ENCODE measurements at regions not wholly inside any gene's neighbourhood (a gene's known extent, or its start where the extent isn't known, plus 50 kb on each side); places are given as distances from the start of the nearest gene placed in this dataset.

DNA sequence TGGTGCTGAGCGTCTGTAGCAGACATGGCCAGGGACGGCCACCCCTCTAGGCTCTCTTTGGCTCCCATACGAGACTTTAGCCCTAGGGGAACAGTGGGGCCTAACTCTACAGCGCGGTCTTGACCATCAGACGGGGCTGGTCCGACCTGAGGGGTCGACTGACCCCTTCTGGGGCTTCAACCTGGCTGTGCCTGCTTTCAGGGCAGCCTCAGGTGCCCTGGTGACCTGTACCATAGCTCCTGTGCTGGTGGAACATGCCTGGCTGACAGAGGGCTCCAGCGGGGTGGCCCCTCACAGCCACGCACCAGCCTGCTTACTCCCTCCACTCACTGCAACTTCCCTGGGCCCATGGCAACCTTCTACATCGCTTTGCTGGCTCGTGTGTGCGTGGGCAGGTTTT lies 423.4 kb upstream of the SEMA6A start:
- no peak for TF ChIP-seq POLR2A (IDR thresholded peaks at IDR 0.05)
- TF ChIP-seq, protein P1, sequence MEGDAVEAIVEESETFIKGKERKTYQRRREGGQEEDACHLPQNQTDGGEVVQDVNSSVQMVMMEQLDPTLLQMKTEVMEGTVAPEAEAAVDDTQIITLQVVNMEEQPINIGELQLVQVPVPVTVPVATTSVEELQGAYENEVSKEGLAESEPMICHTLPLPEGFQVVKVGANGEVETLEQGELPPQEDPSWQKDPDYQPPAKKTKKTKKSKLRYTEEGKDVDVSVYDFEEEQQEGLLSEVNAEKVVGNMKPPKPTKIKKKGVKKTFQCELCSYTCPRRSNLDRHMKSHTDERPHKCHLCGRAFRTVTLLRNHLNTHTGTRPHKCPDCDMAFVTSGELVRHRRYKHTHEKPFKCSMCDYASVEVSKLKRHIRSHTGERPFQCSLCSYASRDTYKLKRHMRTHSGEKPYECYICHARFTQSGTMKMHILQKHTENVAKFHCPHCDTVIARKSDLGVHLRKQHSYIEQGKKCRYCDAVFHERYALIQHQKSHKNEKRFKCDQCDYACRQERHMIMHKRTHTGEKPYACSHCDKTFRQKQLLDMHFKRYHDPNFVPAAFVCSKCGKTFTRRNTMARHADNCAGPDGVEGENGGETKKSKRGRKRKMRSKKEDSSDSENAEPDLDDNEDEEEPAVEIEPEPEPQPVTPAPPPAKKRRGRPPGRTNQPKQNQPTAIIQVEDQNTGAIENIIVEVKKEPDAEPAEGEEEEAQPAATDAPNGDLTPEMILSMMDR (IDR thresholded peaks at IDR 0.05): no peak
- Histone ChIP-seq H3K4me1 (no peaks in the 10 kb centered on the region), H3K36me3 (no peaks in the 10 kb centered on the region), H3K9me3 (no peaks in the 10 kb centered on the region), H3K27ac (no peak overlapping the region), H3K4me3 (replicated peaks in 1 of 3) (no peak overlapping the region), H3K27me3 (no peaks in the 10 kb centered on the region)
- intact Hi-C loops (cut with DNase I): no loop called here
- WGBS, 2 donors: 81 to 93% methylated on average over 7 to 13 of the region's 13 CpGs
- DNase-seq: no peak

DNA sequence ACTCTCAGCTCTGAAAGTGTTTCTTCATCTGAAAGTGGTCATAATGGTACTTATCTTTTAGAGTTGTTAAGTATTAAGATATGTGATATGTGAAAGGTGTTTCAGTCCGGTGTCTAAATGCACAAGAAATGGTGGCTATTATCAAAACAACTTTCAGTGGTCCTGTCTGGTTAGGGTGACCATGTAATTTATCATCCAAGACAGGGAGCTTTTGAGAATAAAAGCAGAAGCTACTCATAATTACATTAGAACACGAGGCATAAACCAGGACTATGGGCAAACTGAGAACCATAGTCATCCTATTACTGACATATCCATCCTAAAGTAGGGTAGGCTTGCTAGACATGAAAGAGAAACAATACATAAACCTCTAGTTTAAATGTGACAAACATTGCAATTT lies 418.1 kb upstream of the SEMA6A start:
- Histone ChIP-seq H3K9me3 (no peaks in the 10 kb centered on the region), H3K4me3 (replicated peaks in 1 of 3) (no peak overlapping the region), H3K27me3 (no peaks in the 10 kb centered on the region), H3K36me3 (no peaks in the 10 kb centered on the region), H3K4me1 (no peaks in the 10 kb centered on the region), H3K27ac (no peak overlapping the region)
- intact Hi-C loops (cut with DNase I): no loop called here
- TF ChIP-seq, protein P1 (IDR thresholded peaks at IDR 0.05): no peak
- DNase-seq: no peak
- WGBS, 2 donors: 72 to 75% methylated on average over 2 of the region's 2 CpGs

- TF ChIP-seq, protein P1 (IDR thresholded peaks at IDR 0.05): no peak
- no peak for TF ChIP-seq POLR2A (IDR thresholded peaks at IDR 0.05)
- H3K27me3 ChIP-seq: no peaks in the 10 kb centered on the region
- WGBS, 2 donors: 90 to 93% methylated on average over 3 of the region's 3 CpGs
- H3K4me1 ChIP-seq: no peaks in the 10 kb centered on the region
- H3K36me3 ChIP-seq: no peaks in the 10 kb centered on the region
- intact Hi-C loops (cut with DNase I): no loop called here
- DNase-seq: no peak
- no peaks in the 10 kb centered on the region for H3K9me3 ChIP-seq
- no peak overlapping the region for H3K27ac ChIP-seq
- no peak overlapping the region for H3K4me3 ChIP-seq (replicated peaks in 1 of 3)
Observed at GRCh38 chr5:116989995-116990394, 415.4 kb upstream of the SEMA6A start.

- DNase-seq: no peak
- H3K4me3 ChIP-seq (replicated peaks in 1 of 3): no peak overlapping the region
- WGBS, 2 donors: 89 to 90% methylated on average over 6 of the region's 6 CpGs
- TF ChIP-seq, protein P1 (IDR thresholded peaks at IDR 0.05): no peak
- TF ChIP-seq POLR2A (IDR thresholded peaks at IDR 0.05): no peak
- intact Hi-C loops (cut with DNase I): no loop called here
- no peaks in the 10 kb centered on the region for H3K4me1 ChIP-seq
- no peaks in the 10 kb centered on the region for H3K9me3 ChIP-seq
- H3K27ac ChIP-seq: no peak overlapping the region
- no peaks in the 10 kb centered on the region for H3K36me3 ChIP-seq
- no peaks in the 10 kb centered on the region for H3K27me3 ChIP-seq
Observed at GRCh38 chr5:116982035-116982434, 407.4 kb upstream of the SEMA6A start.

DNA sequence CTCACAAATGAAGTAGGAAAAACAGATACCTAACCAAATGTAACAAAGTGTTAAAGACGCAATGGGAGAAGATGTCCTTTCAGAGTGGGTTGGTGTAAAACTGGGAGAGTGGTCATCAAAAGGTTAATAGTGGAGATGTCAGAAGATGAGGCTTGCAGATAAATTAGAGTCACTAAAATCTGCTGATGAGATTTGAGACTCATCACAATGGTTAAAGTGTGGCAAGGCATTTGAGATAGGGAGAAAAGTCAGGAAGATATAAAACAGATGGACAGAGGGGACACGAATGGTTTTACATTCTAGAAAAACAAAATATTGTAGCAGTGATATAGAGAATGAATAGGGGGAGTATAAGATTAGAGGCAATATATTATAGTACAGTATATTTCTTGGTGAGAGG lies 406.0 kb upstream of the SEMA6A start:
- no peak for DNase-seq
- H3K36me3 ChIP-seq: no peaks in the 10 kb centered on the region
- H3K27ac ChIP-seq: no peak overlapping the region
- TF ChIP-seq, protein P1 (IDR thresholded peaks at IDR 0.05): no peak
- no peak for TF ChIP-seq POLR2A (IDR thresholded peaks at IDR 0.05)
- no peaks in the 10 kb centered on the region for H3K4me1 ChIP-seq
- intact Hi-C loops (cut with DNase I): no loop called here
- H3K9me3 ChIP-seq: no peaks in the 10 kb centered on the region
- WGBS, 2 donors: 87 to 91% methylated on average over 2 of the region's 2 CpGs
- H3K4me3 ChIP-seq (replicated peaks in 1 of 3): no peak overlapping the region
- H3K27me3 ChIP-seq: no peaks in the 10 kb centered on the region

Measured in thyroid gland (tissue), 4 donors.